ENCODE measurements at regions not wholly inside any gene's neighbourhood (a gene's known extent, or its start where the extent isn't known, plus 50 kb on each side); places are given as distances from the start of the nearest gene placed in this dataset.

DNA sequence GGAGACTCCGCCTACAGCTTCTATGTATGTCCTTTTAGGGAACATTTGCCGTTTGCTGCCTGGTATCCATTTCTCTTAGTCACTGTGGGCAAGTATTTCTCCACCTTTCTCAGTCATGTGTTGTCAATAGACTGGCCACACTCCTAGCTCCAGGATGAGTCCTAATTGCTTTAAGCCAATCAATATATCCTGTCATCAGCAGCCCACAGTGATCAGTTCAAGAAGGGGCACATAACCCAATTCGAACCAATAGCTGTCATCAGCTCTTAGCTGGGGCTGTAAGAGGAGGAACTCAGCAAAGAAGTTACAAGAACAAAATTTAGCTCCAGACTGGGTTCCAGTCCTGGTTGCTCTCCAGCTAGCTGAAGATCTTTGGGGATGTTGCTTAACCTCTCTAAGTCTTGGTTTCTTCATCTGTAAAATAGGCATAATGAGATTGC, 70.7 kb upstream of the MAN2A1 start:
- WGBS, 2 donors: 76 to 89% methylated on average over 3 of the region's 3 CpGs
- H3K27me3 ChIP-seq: no peaks in the 10 kb centered on the region
- no peak for DNase-seq
- no peaks in the 10 kb centered on the region for H3K4me1 ChIP-seq
- no peak overlapping the region for H3K27ac ChIP-seq
- H3K4me3 ChIP-seq: no peak overlapping the region
- intact Hi-C loops (cut with DNase I): no loop called here
- H3K9me3 ChIP-seq: no peaks in the 10 kb centered on the region
- no peaks in the 10 kb centered on the region for H3K36me3 ChIP-seq
- TF ChIP-seq POLR2AphosphoS5 (IDR thresholded peaks at IDR 0.05) (no peak), CTCF (IDR thresholded peaks at IDR 0.05) (no peak), POLR2A (IDR thresholded peaks at IDR 0.05) (no peak), EP300 (IDR thresholded peaks at IDR 0.05) (no peak)

DNA sequence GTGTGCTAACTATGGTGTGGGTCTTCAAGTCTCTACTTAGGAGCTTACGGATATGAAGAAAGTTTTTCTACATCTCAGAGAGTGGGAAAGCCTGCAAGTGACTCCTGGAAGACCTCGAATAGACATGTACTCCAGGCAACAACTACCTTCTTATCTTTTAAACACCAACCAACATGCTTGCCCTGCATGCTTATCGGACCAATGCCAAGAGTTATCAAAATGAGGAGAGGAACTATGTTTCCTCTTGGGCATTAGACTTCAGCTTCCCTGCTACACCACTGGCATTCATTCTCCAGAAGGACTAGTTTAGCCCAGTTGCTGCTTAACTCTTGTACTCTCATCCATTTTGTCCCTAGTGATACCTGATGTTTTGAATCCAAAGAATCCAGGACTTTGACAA, 74.7 kb upstream of the MAN2A1 start:
- H3K4me1 ChIP-seq: no peaks in the 10 kb centered on the region
- TF ChIP-seq CTCF (IDR thresholded peaks at IDR 0.05) (no peak), EP300 (IDR thresholded peaks at IDR 0.05) (no peak), POLR2AphosphoS5 (IDR thresholded peaks at IDR 0.05) (no peak), POLR2A (IDR thresholded peaks at IDR 0.05) (no peak)
- DNase-seq: no peak
- H3K27ac ChIP-seq: no peak overlapping the region
- H3K9me3 ChIP-seq: no peaks in the 10 kb centered on the region
- intact Hi-C loops (cut with DNase I): no loop called here
- H3K4me3 ChIP-seq: no peak overlapping the region
- 90 to 95% methylated on average over 3 of the region's 3 CpGs for WGBS, 2 donors
- no peaks in the 10 kb centered on the region for H3K27me3 ChIP-seq
- H3K36me3 ChIP-seq: no peaks in the 10 kb centered on the region

- 92 to 94% methylated on average over 4 of the region's 4 CpGs for WGBS, 2 donors
- no peak overlapping the region for H3K4me3 ChIP-seq
- no peaks in the 10 kb centered on the region for H3K9me3 ChIP-seq
- no peaks in the 10 kb centered on the region for H3K36me3 ChIP-seq
- no peaks in the 10 kb centered on the region for H3K4me1 ChIP-seq
- TF ChIP-seq POLR2A (IDR thresholded peaks at IDR 0.05) (no peak), POLR2AphosphoS5 (IDR thresholded peaks at IDR 0.05) (no peak), EP300 (IDR thresholded peaks at IDR 0.05) (no peak), CTCF (IDR thresholded peaks at IDR 0.05) (no peak)
- H3K27me3 ChIP-seq: no peaks in the 10 kb centered on the region
- intact Hi-C loops (cut with DNase I): no loop called here
- no peak overlapping the region for H3K27ac ChIP-seq
- no peak for DNase-seq
Observed at GRCh38 chr5:109614301-109614700, 75.4 kb upstream of the MAN2A1 start.

GRCh38 chr5:109612278-109612905, 77.3 kb upstream of the MAN2A1 start:
- intact Hi-C loops (cut with DNase I): no loop called here
- Histone ChIP-seq H3K27ac (no peak overlapping the region), H3K36me3 (no peaks in the 10 kb centered on the region), H3K9me3 (no peaks in the 10 kb centered on the region), H3K4me1 (no peaks in the 10 kb centered on the region), H3K27me3 (no peaks in the 10 kb centered on the region), H3K4me3 (no peak overlapping the region)
- no peak for DNase-seq
- WGBS, 2 donors: 77 to 86% methylated on average over 6 of the region's 6 CpGs
- TF ChIP-seq CTCF (IDR thresholded peaks at IDR 0.05) (no peak), POLR2A (IDR thresholded peaks at IDR 0.05) (no peak), POLR2AphosphoS5 (IDR thresholded peaks at IDR 0.05) (no peak), EP300 (IDR thresholded peaks at IDR 0.05) (no peak)

GRCh38 chr5:109611505-109611904, 78.2 kb upstream of the MAN2A1 start:
- intact Hi-C loops (cut with DNase I): no loop called here
- 74 to 84% methylated on average over 3 of the region's 3 CpGs for WGBS, 2 donors
- TF ChIP-seq EP300 (IDR thresholded peaks at IDR 0.05): no peak
- TF ChIP-seq CTCF (IDR thresholded peaks at IDR 0.05): no peak
- no peak for TF ChIP-seq POLR2AphosphoS5 (IDR thresholded peaks at IDR 0.05)
- DNase-seq: no peak
- no peak overlapping the region for H3K27ac ChIP-seq
- no peak overlapping the region for H3K4me3 ChIP-seq
- H3K9me3 ChIP-seq: no peaks in the 10 kb centered on the region
- no peaks in the 10 kb centered on the region for H3K4me1 ChIP-seq
- no peaks in the 10 kb centered on the region for H3K36me3 ChIP-seq
- H3K27me3 ChIP-seq: no peaks in the 10 kb centered on the region

Measured in sigmoid colon (tissue), 6 donors.